HL-60 (cell line): ENCODE measurements at regions not wholly inside any gene's neighbourhood (a gene's known extent, or its start where the extent isn't known, plus 50 kb on each side); places are given as distances from the start of the nearest gene placed in this dataset.

ENCODE experiments used
- DNase-seq, 2 experiments: peaks; one replicate each; pipeline ENCODE4 v3.0.0-alpha.2; 2010 to 2020; ENCODE audit warnings: low read depth in 1 of 2, low spot score in 1 of 2
- H3K27ac ChIP-seq: fragments of 250-450 bp; sonication (Bioruptor Pico); replicated peaks from 2 replicates; pipeline ENCODE4 v1.5.1; 2020; ENCODE audit warnings: mild to moderate bottlenecking, moderate library complexity
- H3K27me3 ChIP-seq: fragments of 250-450 bp; sonication (Bioruptor Pico); 2 replicates; pipeline ENCODE4 v1.5.1; 2021; ENCODE audit warnings: mild to moderate bottlenecking, moderate library complexity; ENCODE audit not compliant: insufficient read depth, poor library complexity, severe bottlenecking
- H3K4me3 ChIP-seq: replicated peaks from 2 replicates; pipeline ENCODE4 v1.5.1; 2011; ENCODE audit warnings: mild to moderate bottlenecking, control low read depth, low read length; ENCODE audit not compliant: insufficient read depth
- CTCF ChIP-seq: IDR thresholded peaks from one replicate; pipeline ENCODE4 v1.5.1; 2011; ENCODE audit warnings: low read length, control low read depth, inconsistent platforms; ENCODE audit not compliant: insufficient read depth
- GABPA ChIP-seq: IDR thresholded peaks from 2 replicates; pipeline ENCODE4 v1.6.1; 2012; ENCODE audit warnings: low read depth
- POLR2AphosphoS5 ChIP-seq: IDR thresholded peaks from 2 replicates; pipeline ENCODE4 v1.6.1; 2012; ENCODE audit warnings: low read depth
- REST ChIP-seq: IDR thresholded peaks from 2 replicates; pipeline ENCODE4 v1.6.1; 2012; ENCODE audit warnings: low read depth; ENCODE audit not compliant: insufficient replicate concordance
- SPI1 ChIP-seq: IDR thresholded peaks from 2 replicates; pipeline ENCODE4 v1.6.1; 2012; ENCODE audit warnings: low read depth, mild to moderate bottlenecking, borderline replicate concordance

DNA sequence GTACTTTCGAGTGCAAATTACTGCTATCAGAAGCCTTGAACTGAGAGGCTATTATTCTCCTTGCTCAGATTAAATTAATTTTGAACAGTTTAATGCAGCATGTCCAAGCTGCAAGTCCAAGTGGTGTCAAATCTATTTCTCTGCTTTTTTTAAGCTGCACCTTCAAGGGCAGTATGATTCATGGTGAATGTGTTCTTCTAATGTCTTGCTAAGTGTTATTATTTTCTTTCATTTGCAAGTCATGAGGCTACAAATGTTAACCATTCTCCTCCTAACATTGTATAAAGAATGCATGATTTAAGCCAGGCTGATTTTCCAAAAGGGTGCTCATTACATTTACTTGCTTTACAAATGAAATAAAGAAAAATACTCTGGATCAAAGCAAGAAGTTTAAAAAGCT lies 200.4 kb downstream of the TEX13C start:
- H3K4me3 ChIP-seq = no peak overlapping the region
- TF ChIP-seq SPI1 = no peak
- no peak for TF ChIP-seq GABPA
- no peak for TF ChIP-seq POLR2AphosphoS5
- no peak for TF ChIP-seq CTCF
- TF ChIP-seq REST = no peak
- no peak overlapping the region for H3K27ac ChIP-seq
- no peak for DNase-seq
- H3K27me3 ChIP-seq = no peaks in the 10 kb centered on the region

- H3K27me3 ChIP-seq = no peaks in the 10 kb centered on the region
- no peak overlapping the region for H3K4me3 ChIP-seq
- TF ChIP-seq POLR2AphosphoS5 (no peak), CTCF (no peak), GABPA (no peak), REST (no peak), SPI1 (no peak)
- no peak for DNase-seq
- no peak overlapping the region for H3K27ac ChIP-seq
Observed at GRCh38 chrX:125522752-125523151, 203.1 kb downstream of the TEX13C start.

GRCh38 chrX:125532411-125533089 lies 212.9 kb downstream of the TEX13C start:
- Histone ChIP-seq H3K27ac (no peak overlapping the region), H3K27me3 (no peaks in the 10 kb centered on the region), H3K4me3 (no peak overlapping the region)
- no peak for DNase-seq
- TF ChIP-seq CTCF (no peak), REST (no peak), SPI1 (no peak), GABPA (no peak), POLR2AphosphoS5 (no peak)
